Stimulated activated naive CD4-positive, alpha-beta T cell treated with Interleukin-2 at 50 U/mL for 16 hours (primary cell): ENCODE measurements at regions not wholly inside any gene's neighbourhood (a gene's known extent, or its start where the extent isn't known, plus 50 kb on each side); places are given as distances from the start of the nearest gene placed in this dataset.

Source experiments
- DNase-seq: peaks from one replicate; lab custom pipeline; 2025; lab: John Stamatoyannopoulos, UW

- DNase-seq: no peak
Measured at GRCh38 chr15:31828594-31828993, 201.7 kb upstream of the CHRNA7 start.

GRCh38 chr15:31830591-31830990 lies 199.7 kb upstream of the CHRNA7 start:
- DNase-seq: no peak

GRCh38 chr15:31831596-31831995 lies 198.7 kb upstream of the CHRNA7 start:
- no peak for DNase-seq

- no peak for DNase-seq
Measured at GRCh38 chr15:31834654-31835053, 195.7 kb upstream of the CHRNA7 start.

- DNase-seq: no peak
Measured at GRCh38 chr15:31839388-31839787, 190.9 kb upstream of the CHRNA7 start.

GRCh38 chr15:31840849-31841476 lies 189.4 kb upstream of the CHRNA7 start:
- DNase-seq: no peak

- no peak for DNase-seq
Measured at GRCh38 chr15:31842532-31843195, 187.7 kb upstream of the CHRNA7 start.

GRCh38 chr15:31843426-31844055 lies 186.8 kb upstream of the CHRNA7 start:
- DNase-seq: no peak

GRCh38 chr15:31845791-31846190 lies 184.5 kb upstream of the CHRNA7 start:
- DNase-seq: no peak

- no peak for DNase-seq
Measured at GRCh38 chr15:31847961-31848360, 182.4 kb upstream of the CHRNA7 start.

- no peak for DNase-seq
Measured at GRCh38 chr15:31848621-31849020, 181.7 kb upstream of the CHRNA7 start.

- DNase-seq: no peak
Measured at GRCh38 chr15:31852933-31853799, 177.1 kb upstream of the CHRNA7 start.

GRCh38 chr15:31856581-31856980 lies 173.7 kb upstream of the CHRNA7 start:
- DNase-seq: no peak

GRCh38 chr15:31857194-31857593 lies 173.1 kb upstream of the CHRNA7 start:
- no peak for DNase-seq

- no peak for DNase-seq
Measured at GRCh38 chr15:31858026-31858425, 172.3 kb upstream of the CHRNA7 start.

- DNase-seq: no peak
Measured at GRCh38 chr15:31866248-31866647, 164.1 kb upstream of the CHRNA7 start.

GRCh38 chr15:31867536-31868442 lies 162.5 kb upstream of the CHRNA7 start:
- DNase-seq: peak; percentile 34

- DNase-seq: no peak
Measured at GRCh38 chr15:31869686-31870307, 160.5 kb upstream of the CHRNA7 start.

GRCh38 chr15:31870328-31871165 lies 159.8 kb upstream of the CHRNA7 start, which contains the start of gene OTUD7A:
Gene OTUD7A, minus strand, starts transcription at chr15:31870673.
- DNase-seq: peak; percentile 72
